Fibroblast of lung (primary cell): ENCODE measurements at regions not wholly inside any gene's neighbourhood (a gene's known extent, or its start where the extent isn't known, plus 50 kb on each side); places are given as distances from the start of the nearest gene placed in this dataset.

ENCODE experiments used
- EZH2 ChIP-seq: IDR thresholded peaks from 2 replicates; pipeline ENCODE4 v1.5.1; 2012; ENCODE audit warnings: low read length, control low read depth, mild to moderate bottlenecking; ENCODE audit errors: missing control alignments
- TF ChIP-seq, protein P1 (sequence below), 2 donors: IDR thresholded peaks in 1 of 2; conservative IDR thresholded peaks in 1 of 2; 1 replicate in 1 of 2; 2 replicates in 1 of 2; pipeline ENCODE4 v1.5.1; 2011 to 2012; ENCODE audit warnings: low read length in 2 of 2, control low read depth in 1 of 2, inconsistent platforms in 1 of 2, low read depth in 1 of 2, mild to moderate bottlenecking in 1 of 2

- no peak for TF ChIP-seq EZH2
- TF ChIP-seq, protein P1, sequence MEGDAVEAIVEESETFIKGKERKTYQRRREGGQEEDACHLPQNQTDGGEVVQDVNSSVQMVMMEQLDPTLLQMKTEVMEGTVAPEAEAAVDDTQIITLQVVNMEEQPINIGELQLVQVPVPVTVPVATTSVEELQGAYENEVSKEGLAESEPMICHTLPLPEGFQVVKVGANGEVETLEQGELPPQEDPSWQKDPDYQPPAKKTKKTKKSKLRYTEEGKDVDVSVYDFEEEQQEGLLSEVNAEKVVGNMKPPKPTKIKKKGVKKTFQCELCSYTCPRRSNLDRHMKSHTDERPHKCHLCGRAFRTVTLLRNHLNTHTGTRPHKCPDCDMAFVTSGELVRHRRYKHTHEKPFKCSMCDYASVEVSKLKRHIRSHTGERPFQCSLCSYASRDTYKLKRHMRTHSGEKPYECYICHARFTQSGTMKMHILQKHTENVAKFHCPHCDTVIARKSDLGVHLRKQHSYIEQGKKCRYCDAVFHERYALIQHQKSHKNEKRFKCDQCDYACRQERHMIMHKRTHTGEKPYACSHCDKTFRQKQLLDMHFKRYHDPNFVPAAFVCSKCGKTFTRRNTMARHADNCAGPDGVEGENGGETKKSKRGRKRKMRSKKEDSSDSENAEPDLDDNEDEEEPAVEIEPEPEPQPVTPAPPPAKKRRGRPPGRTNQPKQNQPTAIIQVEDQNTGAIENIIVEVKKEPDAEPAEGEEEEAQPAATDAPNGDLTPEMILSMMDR (conservative IDR thresholded peaks at IDR 0.05 in 1 of 2, IDR thresholded peaks at IDR 0.05 in 1 of 2; ENCODE audit: low read depth in 1 of 2, low read length in 2 of 2): peak in 1 of 2 donors; percentile 19
Measured at GRCh38 chr14:21825149-21825743, 151.6 kb upstream of the OR4E1 start.
